Stimulated activated CD8-positive, alpha-beta memory T cell treated with anti-CD3 and anti-CD28 coated beads, Interleukin-15, amount 100 ng/mL, for 1 hour (primary cell): ENCODE measurements at regions not wholly inside any gene's neighbourhood (a gene's known extent, or its start where the extent isn't known, plus 50 kb on each side); places are given as distances from the start of the nearest gene placed in this dataset.

Experiments used
- DNase-seq: peaks from one replicate; pipeline ENCODE4 v3.0.0-alpha.2; 2020; ENCODE audit warnings: low read depth

DNA sequence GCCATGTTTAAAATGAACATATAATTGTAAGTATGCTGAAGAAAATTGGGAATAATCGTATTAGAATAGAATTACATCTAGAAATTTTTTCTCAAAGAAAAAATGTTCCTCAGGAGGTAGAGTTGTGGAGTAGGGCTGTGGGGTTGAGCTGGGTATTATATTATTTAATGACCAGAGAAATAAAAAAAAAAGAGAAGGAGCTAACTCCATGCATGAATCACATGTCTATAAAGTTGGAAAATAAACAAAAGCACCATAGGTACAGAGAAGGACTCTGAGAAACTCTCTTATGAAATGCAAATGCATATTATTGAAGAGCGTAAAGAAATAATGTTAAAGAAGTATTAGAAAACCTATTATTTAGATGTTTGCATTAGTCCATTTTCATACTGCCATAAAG lies 405.5 kb downstream of the EFNB2 start:
- no peak for DNase-seq

DNA sequence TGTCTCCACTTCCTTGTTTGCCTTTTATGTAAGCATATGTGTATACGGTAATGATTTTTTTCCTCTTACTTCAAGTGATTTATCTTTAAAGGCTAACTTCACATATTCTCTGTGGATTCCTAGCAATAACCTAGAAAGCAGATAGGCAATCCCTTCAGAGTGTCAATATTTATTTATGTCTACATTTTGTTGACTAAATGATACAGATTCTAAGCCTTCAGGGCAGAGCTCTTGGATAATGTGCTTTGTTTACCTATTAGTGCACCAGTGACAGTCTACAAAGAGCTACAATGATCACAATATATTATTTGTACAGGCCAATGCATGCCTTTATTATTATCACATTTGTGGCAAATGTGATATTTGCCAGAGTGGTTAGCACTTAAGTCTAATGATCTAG lies 406.2 kb downstream of the EFNB2 start:
- no peak for DNase-seq

- no peak for DNase-seq
Observed at GRCh38 chr13:106122234-106122633, 413.2 kb downstream of the EFNB2 start.

DNA sequence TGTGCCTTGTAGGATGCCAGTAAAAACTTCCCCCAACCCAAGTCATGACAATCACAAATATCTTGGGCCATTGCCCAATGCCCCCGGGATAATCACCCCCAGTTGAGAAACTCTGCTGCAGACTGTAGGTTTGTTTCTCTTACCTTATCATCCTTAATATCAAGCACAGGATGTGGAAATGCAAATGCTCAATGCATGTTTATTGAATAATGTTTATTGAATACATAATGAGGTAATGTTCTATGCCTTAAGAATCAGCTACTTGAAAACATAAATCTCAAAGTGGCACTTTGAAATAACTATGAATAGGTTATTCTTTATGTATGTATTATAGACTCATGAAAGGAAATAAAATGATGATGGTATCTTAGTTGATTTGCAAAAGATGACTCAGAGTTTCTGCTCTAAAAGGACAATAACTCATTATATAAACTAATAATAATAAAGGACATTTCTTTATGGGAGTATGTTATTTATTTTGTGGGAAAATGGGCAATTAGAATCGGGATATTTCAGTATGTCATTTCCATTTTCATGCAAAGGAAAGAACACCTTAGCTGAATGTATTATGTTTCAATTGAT lies 414.2 kb downstream of the EFNB2 start:
- DNase-seq, result no peak

GRCh38 chr13:106118996-106119395 lies 416.5 kb downstream of the EFNB2 start:
- DNase-seq, result no peak

- DNase-seq, result no peak
Observed at GRCh38 chr13:106118050-106118449, 417.4 kb downstream of the EFNB2 start.

DNA sequence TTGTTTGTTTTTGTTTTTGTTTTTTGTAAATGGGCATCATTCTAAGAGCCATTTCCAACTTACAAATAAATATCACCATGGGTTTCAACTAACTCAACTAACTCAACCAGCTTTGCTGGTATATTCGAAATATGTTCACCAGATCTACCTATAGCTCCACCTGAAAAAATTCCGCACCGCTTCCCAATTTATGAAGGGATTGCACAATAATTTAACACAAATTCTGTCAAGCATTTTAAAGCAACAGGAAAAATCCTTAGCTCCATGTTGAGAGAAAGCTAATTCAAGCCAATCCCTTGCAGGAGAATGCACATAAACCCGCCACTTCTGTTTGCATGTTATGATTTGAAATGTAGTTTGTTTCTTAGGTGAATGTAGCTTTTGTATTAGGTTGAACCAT lies 417.8 kb downstream of the EFNB2 start:
- no peak for DNase-seq

DNA sequence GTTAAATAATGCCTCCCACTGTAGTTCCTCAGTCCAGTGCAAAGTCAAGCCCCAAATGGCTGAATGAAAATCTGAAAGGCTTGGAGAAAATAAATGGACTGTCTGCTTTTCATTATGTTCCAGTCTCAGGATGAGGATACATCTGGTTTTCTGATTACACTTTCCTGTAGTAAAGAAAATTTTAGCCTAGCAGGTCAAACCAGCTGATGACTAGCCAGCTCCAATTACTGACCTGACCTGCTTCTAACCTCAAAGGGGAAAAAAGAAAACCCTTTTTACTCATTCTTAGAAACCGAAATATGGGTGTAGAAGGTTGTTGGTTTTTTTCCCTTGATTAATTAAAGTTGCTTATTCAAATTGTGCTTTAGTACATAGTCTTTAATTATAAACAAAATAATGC lies 418.4 kb downstream of the EFNB2 start:
- no peak for DNase-seq

- DNase-seq, result no peak
Observed at GRCh38 chr13:106115081-106115480, 420.4 kb downstream of the EFNB2 start.

DNA sequence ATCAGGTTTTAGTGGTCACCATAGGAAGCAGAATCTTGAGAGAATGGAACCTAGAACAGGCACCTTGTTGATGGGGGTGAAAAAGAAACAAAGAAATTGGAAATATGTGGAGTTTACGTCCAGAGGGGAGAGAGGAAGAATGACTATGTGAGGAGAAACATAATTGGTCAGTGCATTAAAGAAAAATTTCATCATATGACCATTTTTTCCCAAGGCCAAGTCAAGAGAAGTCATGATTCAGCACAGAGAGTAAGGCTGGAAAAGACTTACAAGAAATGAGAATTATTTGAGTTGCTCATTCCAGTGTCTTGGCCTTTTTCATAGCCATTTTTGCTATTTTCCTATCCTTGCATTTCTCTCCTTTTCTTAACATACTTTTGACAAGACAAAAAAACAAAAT lies 421.7 kb downstream of the EFNB2 start:
- no peak for DNase-seq

GRCh38 chr13:106112191-106112590 lies 423.3 kb downstream of the EFNB2 start:
- no peak for DNase-seq

DNA sequence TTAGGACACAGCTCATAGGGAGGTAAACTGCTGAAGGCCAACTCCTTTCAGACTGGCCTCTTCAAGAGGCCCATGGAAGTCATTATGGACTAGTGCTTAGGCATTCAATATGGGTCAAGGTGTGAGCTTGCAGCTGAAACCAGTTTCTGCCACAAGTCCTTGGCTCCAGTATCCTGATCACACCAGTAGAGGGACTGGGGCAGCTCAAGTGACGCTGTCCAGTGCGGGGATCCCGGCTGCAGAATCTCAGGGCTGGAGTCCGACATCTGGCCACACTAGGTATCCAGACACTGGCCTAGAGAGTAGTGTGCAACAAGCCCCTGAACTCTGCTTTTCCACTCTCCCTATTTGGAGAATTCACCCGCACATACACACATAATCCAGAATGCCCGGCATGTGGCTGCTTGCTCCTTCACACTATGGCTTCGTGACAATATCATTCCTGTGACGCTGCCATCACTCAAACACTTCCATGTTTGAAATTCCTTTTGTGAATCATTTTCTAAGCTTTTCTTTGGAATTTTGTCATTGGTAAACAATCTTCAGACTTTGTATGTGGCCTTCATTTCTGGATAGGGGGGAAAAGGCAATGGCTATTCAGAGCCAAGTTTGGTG lies 425.1 kb downstream of the EFNB2 start:
- no peak for DNase-seq

GRCh38 chr13:106109391-106109791 lies 426.1 kb downstream of the EFNB2 start:
- DNase-seq, result no peak

DNA sequence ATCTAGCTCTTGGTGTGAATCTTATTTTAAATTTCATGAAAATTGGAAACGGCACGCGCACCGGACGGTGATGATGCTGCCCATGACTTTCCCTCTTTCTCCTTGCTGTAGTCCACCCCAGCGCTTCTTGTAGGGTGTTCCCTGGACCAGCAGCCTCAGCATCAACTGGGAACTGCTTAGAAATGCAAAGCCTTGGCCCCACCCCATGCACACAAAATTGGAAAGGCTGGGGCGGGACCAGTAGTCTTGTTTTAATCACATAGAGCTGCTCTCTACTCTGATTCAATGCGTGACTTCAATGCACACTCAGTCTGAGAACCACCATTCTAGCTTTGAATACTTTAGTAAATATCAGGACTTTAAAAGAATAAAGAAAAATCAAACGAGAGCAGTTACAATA lies 427.1 kb downstream of the EFNB2 start:
- no peak for DNase-seq

DNA sequence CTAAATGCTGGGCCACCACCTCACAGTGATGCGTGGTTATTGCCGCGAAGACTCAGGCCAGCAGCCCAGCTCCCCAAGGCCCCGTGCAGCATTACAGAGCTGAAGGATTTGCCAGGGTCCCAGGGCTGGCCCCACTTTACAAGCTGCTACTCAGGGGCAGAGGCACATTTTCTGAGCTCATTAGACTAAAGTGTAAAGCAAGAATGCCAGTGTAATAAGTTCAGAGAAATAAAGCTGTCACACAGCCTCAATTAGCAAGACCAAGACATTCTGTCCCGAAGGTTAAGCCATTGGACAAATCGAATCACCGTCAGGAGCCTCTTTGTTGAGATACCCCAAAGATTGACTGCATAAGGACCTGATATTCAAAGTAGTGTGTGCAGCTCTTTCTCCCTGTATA lies 428.4 kb downstream of the EFNB2 start:
- no peak for DNase-seq

DNA sequence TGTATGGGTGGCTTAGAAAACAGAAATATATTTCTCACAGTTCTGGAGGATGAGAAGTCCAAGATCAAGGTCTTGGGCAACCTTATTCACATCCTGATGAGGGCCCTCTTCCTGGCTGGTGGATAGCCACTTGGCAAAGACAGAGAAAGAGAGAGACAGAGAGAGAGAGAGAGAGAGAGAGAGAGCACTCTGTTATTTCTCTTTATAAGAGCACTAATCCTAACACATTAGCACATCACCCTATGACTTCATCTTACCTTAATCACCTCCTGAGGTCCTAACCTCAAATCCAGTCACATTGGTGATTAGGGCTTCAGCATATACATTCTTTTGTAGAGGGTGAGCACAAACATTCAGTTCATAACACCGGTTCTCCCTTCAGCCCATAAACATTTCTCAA lies 430.3 kb downstream of the EFNB2 start:
- DNase-seq, result no peak

DNA sequence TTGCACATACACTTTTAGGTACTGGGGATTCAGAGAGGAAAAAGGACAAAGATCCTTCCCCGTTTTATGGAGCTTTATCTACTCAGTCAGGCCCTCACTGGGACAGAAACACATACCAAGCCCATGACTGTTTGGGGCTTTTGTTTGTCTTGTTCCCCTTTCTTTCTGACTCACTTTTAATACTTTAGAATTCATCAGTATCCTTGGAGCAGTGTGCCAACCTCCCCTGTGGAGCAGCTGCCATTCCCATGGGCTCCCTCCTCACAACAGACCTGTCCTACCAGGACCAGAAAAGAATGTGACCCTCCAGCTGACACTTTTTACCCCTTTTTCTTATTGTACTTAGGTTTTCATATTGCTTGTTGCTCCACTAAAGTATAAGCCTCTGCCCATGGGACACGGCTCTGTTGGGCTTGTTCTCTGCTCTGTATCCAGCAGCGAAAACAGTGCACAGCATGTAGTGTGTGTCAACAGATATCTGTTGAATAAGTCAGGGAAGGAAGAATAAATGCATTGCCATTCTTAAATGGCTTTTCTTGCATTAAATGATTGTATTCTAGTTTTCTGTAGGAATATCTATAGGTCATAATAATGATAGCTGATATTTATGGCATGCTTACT lies 431.1 kb downstream of the EFNB2 start:
- DNase-seq, result no peak

GRCh38 chr13:106103779-106104178 lies 431.7 kb downstream of the EFNB2 start:
- no peak for DNase-seq

DNA sequence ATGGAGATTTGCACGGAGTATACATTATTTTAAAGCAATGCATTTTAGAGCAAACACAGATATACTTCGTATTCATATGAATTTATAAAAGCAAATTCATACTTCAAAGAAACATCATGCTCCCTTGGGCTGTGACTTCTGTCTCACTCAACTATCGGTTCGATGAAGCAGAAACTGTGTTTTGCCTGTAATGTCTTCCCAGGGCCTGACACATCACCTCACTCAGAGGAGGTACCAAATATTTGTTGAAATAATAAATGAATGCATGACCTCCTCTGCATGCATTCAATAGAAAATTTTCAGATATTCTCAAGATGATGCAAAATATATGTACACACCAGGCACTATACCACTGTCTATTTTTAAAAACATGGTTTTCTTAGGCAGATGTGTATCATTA lies 432.7 kb downstream of the EFNB2 start:
- DNase-seq, result no peak

DNA sequence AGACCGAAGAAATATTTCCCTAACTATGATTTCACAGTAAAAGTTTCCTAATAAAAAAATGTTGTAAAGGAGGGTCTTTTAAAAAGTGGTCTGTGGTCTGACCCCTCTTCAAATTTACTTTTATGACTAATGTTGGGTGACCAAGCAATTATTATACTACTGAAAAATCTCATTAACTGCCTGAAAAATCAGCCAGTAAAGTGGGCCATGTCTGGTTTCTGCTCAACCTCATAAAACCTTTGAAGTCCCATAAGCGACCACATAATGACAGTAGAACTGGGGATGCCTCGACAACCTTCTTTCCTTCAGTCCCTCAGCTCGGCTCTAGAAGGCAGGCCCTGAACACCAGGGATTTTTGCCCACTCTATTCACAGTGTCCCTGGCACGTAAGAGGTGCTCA lies 434.3 kb downstream of the EFNB2 start:
- no peak for DNase-seq

- DNase-seq, result no peak
Observed at GRCh38 chr13:106100171-106100919, 435.1 kb downstream of the EFNB2 start.

GRCh38 chr13:106099765-106100164 lies 435.7 kb downstream of the EFNB2 start:
- no peak for DNase-seq

GRCh38 chr13:106098778-106099177 lies 436.7 kb downstream of the EFNB2 start:
- DNase-seq, result no peak
